ENCODE measurements at regions not wholly inside any gene's neighbourhood (a gene's known extent, or its start where the extent isn't known, plus 50 kb on each side); places are given as distances from the start of the nearest gene placed in this dataset.

DNA sequence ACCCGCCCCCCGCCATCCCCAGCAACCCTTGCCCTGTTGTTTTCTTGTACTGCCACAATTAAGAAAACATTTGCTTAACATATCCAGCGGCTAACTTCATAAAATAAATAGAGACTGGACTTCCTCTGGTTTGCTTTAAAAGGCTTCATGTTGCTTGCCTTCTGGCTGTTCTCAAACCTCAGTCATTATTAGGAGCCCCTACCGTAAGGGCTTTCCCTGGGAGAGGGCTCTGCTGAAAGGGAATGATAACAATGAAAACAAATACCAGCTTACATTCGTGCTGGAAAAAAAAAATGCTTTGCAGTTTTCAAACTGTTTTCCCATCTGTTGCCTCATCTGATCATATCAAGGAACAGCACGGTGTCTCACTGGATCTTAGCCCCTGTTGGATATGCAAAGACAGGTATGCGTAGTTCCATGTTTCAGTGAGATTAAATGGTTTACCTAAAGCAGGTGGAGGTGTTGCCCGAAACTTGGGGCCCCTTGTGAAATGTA is 77.2 kb upstream of the VGLL4 start:
- DNase-seq (ENCODE audit: low spot score, unreplicated experiment), result no peak
- no peaks in the 10 kb centered on the region for H3K9me3 Mint-ChIP-seq (ENCODE audit: low read depth)
- H3K4me3 Mint-ChIP-seq (ENCODE audit: low read depth), result peak overlapping the region; percentile 82
- peaks cover 24% of the 10 kb centered on the region for H3K4me1 Mint-ChIP-seq (ENCODE audit: low read depth)
- TF ChIP-seq CTCF (IDR thresholded peaks at IDR 0.05; ENCODE audit: unreplicated experiment), result no peak
- H3K27ac Mint-ChIP-seq, result peak overlapping the region; percentile 94
- H3K27me3 Mint-ChIP-seq, result peaks cover 20% of the 10 kb centered on the region
- H3K36me3 Mint-ChIP-seq (ENCODE audit: insufficient read depth), result no peaks in the 10 kb centered on the region

- H3K4me1 Mint-ChIP-seq (ENCODE audit: low read depth), result peaks cover 24% of the 10 kb centered on the region
- peaks cover 14% of the 10 kb centered on the region for H3K27me3 Mint-ChIP-seq
- peaks cover 1% of the 10 kb centered on the region for H3K36me3 Mint-ChIP-seq (ENCODE audit: insufficient read depth)
- H3K27ac Mint-ChIP-seq, result peak overlapping the region; percentile 94
- TF ChIP-seq CTCF (IDR thresholded peaks at IDR 0.05; ENCODE audit: unreplicated experiment), result no peak
- H3K4me3 Mint-ChIP-seq (ENCODE audit: low read depth), result peak overlapping the region; percentile 82
- H3K9me3 Mint-ChIP-seq (ENCODE audit: low read depth), result no peaks in the 10 kb centered on the region
- DNase-seq (ENCODE audit: low spot score, unreplicated experiment), result peak; percentile 56
Measured at GRCh38 chr3:11720304-11720898, 76.7 kb upstream of the VGLL4 start.

GRCh38 chr3:11719406-11720303 is 75.9 kb upstream of the VGLL4 start:
- Mint-ChIP-seq H3K4me3 (ENCODE audit: low read depth) (peak overlapping the region; percentile 96), H3K27me3 (peaks cover 8% of the 10 kb centered on the region), H3K9me3 (ENCODE audit: low read depth) (no peaks in the 10 kb centered on the region), H3K4me1 (ENCODE audit: low read depth) (peaks cover 24% of the 10 kb centered on the region), H3K36me3 (ENCODE audit: insufficient read depth) (peaks cover 1% of the 10 kb centered on the region), H3K27ac (no peak overlapping the region)
- no peak for TF ChIP-seq CTCF (IDR thresholded peaks at IDR 0.05; ENCODE audit: unreplicated experiment)
- peak; percentile 94 for DNase-seq (ENCODE audit: low spot score, unreplicated experiment)

DNA sequence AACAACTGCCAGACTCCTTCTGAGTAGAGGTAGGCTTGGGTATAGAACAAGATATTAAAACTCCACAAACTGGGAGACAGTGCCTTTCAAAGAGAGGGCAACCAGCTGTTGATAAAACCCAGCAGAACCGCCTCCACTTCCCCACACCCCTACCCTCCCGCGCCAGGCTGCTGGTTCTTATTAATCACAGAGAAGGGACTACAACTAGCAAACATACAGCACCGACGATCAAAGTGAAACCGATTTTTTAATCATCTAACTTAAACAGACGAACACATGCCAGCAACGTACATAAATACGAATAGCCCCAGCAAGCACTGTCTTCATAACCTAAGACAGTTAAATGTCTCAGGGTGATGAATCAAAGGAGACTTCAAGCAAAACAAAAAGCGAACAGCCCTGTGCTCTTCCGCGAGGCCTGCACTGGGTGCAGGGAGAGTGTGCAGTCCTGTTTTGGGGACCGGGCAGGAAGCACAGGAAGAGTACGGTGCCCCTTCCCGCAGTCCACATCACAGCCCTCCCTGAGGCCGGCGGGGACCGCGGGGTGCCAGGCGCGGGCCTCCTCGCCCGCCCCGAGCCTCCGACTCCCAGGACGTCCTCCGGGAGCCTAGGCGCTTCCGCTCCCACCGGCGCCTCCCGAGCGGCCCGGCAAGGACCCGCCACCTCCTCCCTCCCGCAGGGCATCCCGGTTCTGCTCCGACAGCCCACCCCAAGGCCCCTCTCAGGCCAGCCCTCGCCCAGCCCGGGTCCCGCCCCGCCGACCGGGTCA is 75.1 kb upstream of the VGLL4 start:
- Mint-ChIP-seq H3K36me3 (ENCODE audit: insufficient read depth) (peaks cover 1% of the 10 kb centered on the region), H3K4me3 (ENCODE audit: low read depth) (peak overlapping the region; percentile 96), H3K9me3 (ENCODE audit: low read depth) (no peaks in the 10 kb centered on the region), H3K4me1 (ENCODE audit: low read depth) (peaks cover 24% of the 10 kb centered on the region), H3K27ac (peak overlapping the region; percentile 98), H3K27me3 (peaks cover 5% of the 10 kb centered on the region)
- TF ChIP-seq CTCF (IDR thresholded peaks at IDR 0.05; ENCODE audit: unreplicated experiment), result no peak
- DNase-seq (ENCODE audit: low spot score, unreplicated experiment), result peak; percentile 11
